Trophoblast cell (in vitro differentiated cells and primary cell): ENCODE measurements at regions not wholly inside any gene's neighbourhood (a gene's known extent, or its start where the extent isn't known, plus 50 kb on each side); places are given as distances from the start of the nearest gene placed in this dataset.

Experiments
- DNase-seq, 2 donors: peaks; one replicate each; pipeline ENCODE4 v3.0.0-alpha.2; 2016
- H2AFZ ChIP-seq: 2 replicates; pipeline ENCODE4 v1.6.1; 2013; ENCODE audit warnings: low read length, moderate library complexity, mild to moderate bottlenecking; ENCODE audit not compliant: insufficient read depth, poor library complexity
- H2AK5ac ChIP-seq: 2 replicates; pipeline ENCODE4 v1.6.1; 2013; ENCODE audit warnings: mild to moderate bottlenecking, low read length
- H2BK120ac ChIP-seq: 2 replicates; pipeline ENCODE4 v1.6.1; 2013; ENCODE audit warnings: low read length, mild to moderate bottlenecking, moderate library complexity; ENCODE audit not compliant: insufficient read depth, poor library complexity
- H2BK12ac ChIP-seq: 2 replicates; pipeline ENCODE4 v1.6.1; 2013; ENCODE audit warnings: mild to moderate bottlenecking, low read length, moderate library complexity
- H2BK5ac ChIP-seq: 2 replicates; pipeline ENCODE4 v1.6.1; 2013; ENCODE audit warnings: low read length, low read depth, moderate library complexity, mild to moderate bottlenecking; ENCODE audit not compliant: poor library complexity
- H3K14ac ChIP-seq: 2 replicates; pipeline ENCODE4 v1.6.1; 2013; ENCODE audit warnings: mild to moderate bottlenecking, low read length
- H3K18ac ChIP-seq: 2 replicates; pipeline ENCODE4 v1.6.1; 2013; ENCODE audit warnings: mild to moderate bottlenecking, low read length
- H3K23ac ChIP-seq: 2 replicates; pipeline ENCODE4 v1.6.1; 2013; ENCODE audit warnings: low read length
- H3K27ac ChIP-seq: 2 replicates; pipeline ENCODE4 v1.5.1; 2013; ENCODE audit warnings: low read depth, mild to moderate bottlenecking, inconsistent platforms, low read length, moderate library complexity
- H3K27me3 ChIP-seq: 2 replicates; pipeline ENCODE4 v1.6.1; 2013; ENCODE audit warnings: inconsistent platforms, mild to moderate bottlenecking, low read length, moderate library complexity; ENCODE audit not compliant: insufficient read depth
- H3K36me3 ChIP-seq, 2 experiments: 1 replicate in 1 of 2; 2 replicates in 1 of 2; pipeline ENCODE4 v1.6.1; 2013; ENCODE audit warnings: low read length in 2 of 2, mild to moderate bottlenecking in 2 of 2, moderate library complexity in 1 of 2; ENCODE audit not compliant: insufficient read depth in 2 of 2, control insufficient read depth in 1 of 2
- H3K4ac ChIP-seq: 2 replicates; pipeline ENCODE4 v1.6.1; 2013; ENCODE audit warnings: low read depth, mild to moderate bottlenecking, low read length, moderate library complexity
- H3K4me1 ChIP-seq, 2 experiments: 1 replicate in 1 of 2; 2 replicates in 1 of 2; pipeline ENCODE4 v1.6.1; 2013; ENCODE audit warnings: low read length in 2 of 2, mild to moderate bottlenecking in 2 of 2, moderate library complexity in 1 of 2; ENCODE audit not compliant: insufficient read depth in 2 of 2, control insufficient read depth in 1 of 2
- H3K4me2 ChIP-seq: 2 replicates; pipeline ENCODE4 v1.6.1; 2013; ENCODE audit warnings: inconsistent platforms, mild to moderate bottlenecking, low read length, moderate library complexity
- H3K4me3 ChIP-seq: 2 replicates; pipeline ENCODE4 v1.5.1; 2013; ENCODE audit warnings: mild to moderate bottlenecking, low read depth, low read length, inconsistent platforms
- H3K79me1 ChIP-seq: one replicate; pipeline ENCODE4 v1.6.1; 2013; ENCODE audit warnings: low read length
- H3K79me2 ChIP-seq: 2 replicates; pipeline ENCODE4 v1.6.1; 2013; ENCODE audit warnings: low read length, mild to moderate bottlenecking; ENCODE audit not compliant: control insufficient read depth, insufficient read depth, poor library complexity
- H3K9ac ChIP-seq: 2 replicates; pipeline ENCODE4 v1.6.1; 2013; ENCODE audit warnings: mild to moderate bottlenecking, low read length
- H3K9me3 ChIP-seq: 2 replicates; pipeline ENCODE4 v1.6.1; 2013; ENCODE audit warnings: low read depth, mild to moderate bottlenecking, control low read depth, inconsistent platforms, low read length; ENCODE audit not compliant: insufficient read depth
- H4K12ac ChIP-seq: 2 replicates; pipeline ENCODE4 v1.6.1; 2013; ENCODE audit warnings: low read depth, mild to moderate bottlenecking, low read length, moderate library complexity
- H4K8ac ChIP-seq: 2 replicates; pipeline ENCODE4 v1.6.1; 2013; ENCODE audit warnings: low read depth, mild to moderate bottlenecking, low read length, moderate library complexity
- H4K91ac ChIP-seq: one replicate; pipeline ENCODE4 v1.6.1; 2013; ENCODE audit warnings: low read depth, mild to moderate bottlenecking, low read length, moderate library complexity
- WGBS: extraction: QIAGEN DNeasy Blood & Tissue Kit; methylation state at CpG from one replicate; pipeline ENCODE4 v1.1.7; 2013; ENCODE audit warnings: missing lambda C conversion rate; ENCODE audit not compliant: insufficient read length, insufficient coverage; ENCODE audit errors: extremely low coverage; 5-methylcytosine and 5-hydroxymethylcytosine counted together

DNA sequence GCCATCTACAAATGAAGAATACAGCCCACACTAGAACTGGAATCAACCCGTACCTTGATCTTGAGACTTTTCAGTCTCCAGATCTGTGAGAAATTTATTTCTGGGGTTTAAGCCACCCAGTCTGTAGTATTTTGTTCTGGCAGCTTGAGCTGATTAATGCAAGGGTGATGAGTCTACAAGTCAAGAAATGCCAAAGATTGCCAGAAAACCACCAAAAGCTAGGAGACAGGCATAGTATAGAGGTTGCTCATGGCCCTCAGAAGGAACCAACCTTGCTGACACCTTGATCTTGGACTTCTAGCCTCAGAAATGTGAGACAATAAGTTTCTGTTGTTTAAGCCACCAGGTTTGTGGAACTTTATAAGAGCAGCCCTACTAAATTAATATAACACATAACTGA is 428.2 kb upstream of the KLF12 start:
- H3K9me3 ChIP-seq: no peaks in the 10 kb centered on the region
- H3K27ac ChIP-seq: no peak overlapping the region
- H2BK12ac ChIP-seq: no peak overlapping the region
- no peaks in the 10 kb centered on the region for H3K79me1 ChIP-seq
- no peak overlapping the region for H2BK120ac ChIP-seq
- H4K12ac ChIP-seq: no peak overlapping the region
- no peak overlapping the region for H3K4me3 ChIP-seq
- no peak overlapping the region for H3K9ac ChIP-seq
- no peak overlapping the region for H3K14ac ChIP-seq
- H3K4ac ChIP-seq: no peak overlapping the region
- H3K79me2 ChIP-seq: no peaks in the 10 kb centered on the region
- no peak overlapping the region for H3K23ac ChIP-seq
- H2AK5ac ChIP-seq: no peak overlapping the region
- WGBS: no CpG with 5 or more reads among the region's 1 CpG
- no peak overlapping the region for H2BK5ac ChIP-seq
- no peak overlapping the region for H3K4me2 ChIP-seq
- H3K36me3 ChIP-seq: no peaks in the 10 kb centered on the region
- no peak overlapping the region for H4K8ac ChIP-seq
- no peaks in the 10 kb centered on the region for H3K4me1 ChIP-seq
- H3K18ac ChIP-seq: no peak overlapping the region
- no peak overlapping the region for H2AFZ ChIP-seq
- H4K91ac ChIP-seq: no peak overlapping the region
- no peaks in the 10 kb centered on the region for H3K27me3 ChIP-seq
- no peak for DNase-seq

DNA sequence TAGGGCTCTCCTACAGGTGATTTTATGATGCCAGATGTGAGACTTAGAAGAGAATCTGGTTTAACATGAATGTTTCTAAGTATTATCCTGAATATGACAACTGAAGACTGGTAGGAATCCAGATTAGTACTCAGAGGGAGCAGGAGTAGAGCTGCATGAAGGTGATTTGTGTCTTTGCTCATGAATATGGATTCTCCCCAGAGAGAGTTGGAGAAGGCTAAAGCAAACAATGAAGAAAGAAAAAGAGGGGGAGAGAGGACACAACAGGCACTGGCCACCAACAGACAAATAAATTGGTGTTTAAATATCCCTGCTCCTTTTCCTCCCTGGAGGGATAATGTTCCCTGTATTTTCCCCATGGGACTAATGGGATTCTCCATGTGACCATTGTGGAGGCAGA is 427.0 kb upstream of the KLF12 start:
- no peak for DNase-seq
- H3K27ac ChIP-seq: no peak overlapping the region
- H3K4me3 ChIP-seq: no peak overlapping the region
- H3K36me3 ChIP-seq: no peaks in the 10 kb centered on the region
- H3K79me2 ChIP-seq: no peaks in the 10 kb centered on the region
- H2AK5ac ChIP-seq: no peak overlapping the region
- no peak overlapping the region for H3K23ac ChIP-seq
- no peaks in the 10 kb centered on the region for H3K4me1 ChIP-seq
- H3K27me3 ChIP-seq: no peaks in the 10 kb centered on the region
- H4K8ac ChIP-seq: no peak overlapping the region
- H2AFZ ChIP-seq: no peak overlapping the region
- no peak overlapping the region for H2BK5ac ChIP-seq
- no peak overlapping the region for H3K4ac ChIP-seq
- H2BK120ac ChIP-seq: no peak overlapping the region
- H3K79me1 ChIP-seq: no peaks in the 10 kb centered on the region
- H3K14ac ChIP-seq: no peak overlapping the region
- no peak overlapping the region for H3K4me2 ChIP-seq
- no peak overlapping the region for H4K12ac ChIP-seq
- H3K9ac ChIP-seq: no peak overlapping the region
- H3K18ac ChIP-seq: no peak overlapping the region
- H3K9me3 ChIP-seq: no peaks in the 10 kb centered on the region
- H2BK12ac ChIP-seq: no peak overlapping the region
- H4K91ac ChIP-seq: no peak overlapping the region

DNA sequence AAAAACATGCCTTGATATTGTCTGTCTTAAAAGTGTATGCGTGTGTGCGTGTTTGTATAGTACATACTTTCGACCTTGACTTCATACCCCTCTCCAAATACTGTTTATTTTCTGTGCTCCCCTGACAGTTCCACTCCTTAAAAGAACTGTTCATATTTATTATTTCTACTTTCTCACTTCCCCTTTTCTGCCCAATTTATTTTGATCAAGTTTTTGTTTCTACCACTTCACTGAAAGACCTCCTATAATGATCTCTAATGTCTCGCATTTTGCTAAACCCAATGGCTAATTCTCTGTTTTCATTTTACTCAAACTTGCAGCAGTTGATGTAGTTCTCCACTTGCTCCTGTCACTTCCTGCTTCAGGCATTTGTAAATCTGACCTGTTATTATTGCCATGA is 426.1 kb upstream of the KLF12 start:
- H3K4me1 ChIP-seq: no peaks in the 10 kb centered on the region
- no peak overlapping the region for H2AFZ ChIP-seq

GRCh38 chr13:74557870-74558269 is 423.7 kb upstream of the KLF12 start:
- WGBS: no CpG with 5 or more reads among the region's 1 CpG
- H3K4me3 ChIP-seq: no peak overlapping the region

More for the DNA sequence above, 426.1 kb upstream of the KLF12 start:
- no peaks in the 10 kb centered on the region for H3K27me3 ChIP-seq
- no peak overlapping the region for H2BK5ac ChIP-seq
- H3K14ac ChIP-seq: no peak overlapping the region
- no peak for DNase-seq
- H3K36me3 ChIP-seq: no peaks in the 10 kb centered on the region
- H3K9me3 ChIP-seq: no peaks in the 10 kb centered on the region
- H4K91ac ChIP-seq: no peak overlapping the region
- no peak overlapping the region for H2BK120ac ChIP-seq
- no peak overlapping the region for H3K4me3 ChIP-seq
- no peak overlapping the region for H2BK12ac ChIP-seq
- H3K23ac ChIP-seq: no peak overlapping the region
- no peak overlapping the region for H3K4ac ChIP-seq
- H3K9ac ChIP-seq: no peak overlapping the region
- no peak overlapping the region for H3K27ac ChIP-seq
- no peaks in the 10 kb centered on the region for H3K79me2 ChIP-seq
- WGBS: no CpG with 5 or more reads among the region's 4 CpGs
- H3K79me1 ChIP-seq: no peaks in the 10 kb centered on the region
- H4K8ac ChIP-seq: no peak overlapping the region
- no peak overlapping the region for H3K4me2 ChIP-seq
- no peak overlapping the region for H4K12ac ChIP-seq
- no peak overlapping the region for H3K18ac ChIP-seq
- H2AK5ac ChIP-seq: no peak overlapping the region

More at GRCh38 chr13:74557870-74558269, 423.7 kb upstream of the KLF12 start:
- Histone ChIP-seq H2AFZ (no peak overlapping the region), H3K79me1 (no peaks in the 10 kb centered on the region), H2BK5ac (no peak overlapping the region), H4K91ac (no peak overlapping the region), H3K36me3 (no peaks in the 10 kb centered on the region), H3K9ac (no peak overlapping the region), H2BK12ac (no peak overlapping the region), H3K27ac (no peak overlapping the region), H3K4ac (no peak overlapping the region), H3K14ac (no peak overlapping the region), H3K23ac (no peak overlapping the region), H4K8ac (no peak overlapping the region), H3K4me1 (no peaks in the 10 kb centered on the region), H3K79me2 (no peaks in the 10 kb centered on the region), H4K12ac (no peak overlapping the region), H3K27me3 (no peaks in the 10 kb centered on the region), H3K18ac (no peak overlapping the region), H3K9me3 (no peaks in the 10 kb centered on the region), H2BK120ac (no peak overlapping the region), H3K4me2 (no peak overlapping the region), H2AK5ac (no peak overlapping the region)
- DNase-seq: no peak
